Kidney glomerular epithelial cell (primary cell): ENCODE measurements at regions not wholly inside any gene's neighbourhood (a gene's known extent, or its start where the extent isn't known, plus 50 kb on each side); places are given as distances from the start of the nearest gene placed in this dataset.
A peak's percentile ranks its signal among the peaks of the same experiment; 100 is the strongest.

ENCODE experiments used
- DNase-seq: peaks from one replicate; lab custom pipeline; 2025; lab: John Stamatoyannopoulos, UW

DNA sequence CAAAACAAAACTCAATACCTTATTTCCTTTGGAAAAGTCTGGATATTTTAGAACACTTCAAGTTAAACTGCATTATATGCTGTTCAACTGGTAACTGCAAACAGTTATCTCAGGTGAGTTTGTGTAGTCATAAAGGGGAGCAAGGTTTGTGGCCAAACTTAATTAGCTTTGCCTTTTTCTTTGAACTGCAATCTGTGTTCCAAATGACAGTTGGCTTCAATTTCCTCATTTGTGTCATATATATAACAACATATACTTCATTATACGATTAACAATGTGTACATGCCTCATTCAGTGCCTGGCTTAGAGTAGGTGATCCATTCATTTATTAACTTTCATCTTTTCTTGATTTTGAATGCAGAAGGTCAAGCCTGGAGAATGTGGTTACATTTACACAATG lies 55.8 kb downstream of the KCNE4 start:
- DNase-seq = peak; percentile 37

DNA sequence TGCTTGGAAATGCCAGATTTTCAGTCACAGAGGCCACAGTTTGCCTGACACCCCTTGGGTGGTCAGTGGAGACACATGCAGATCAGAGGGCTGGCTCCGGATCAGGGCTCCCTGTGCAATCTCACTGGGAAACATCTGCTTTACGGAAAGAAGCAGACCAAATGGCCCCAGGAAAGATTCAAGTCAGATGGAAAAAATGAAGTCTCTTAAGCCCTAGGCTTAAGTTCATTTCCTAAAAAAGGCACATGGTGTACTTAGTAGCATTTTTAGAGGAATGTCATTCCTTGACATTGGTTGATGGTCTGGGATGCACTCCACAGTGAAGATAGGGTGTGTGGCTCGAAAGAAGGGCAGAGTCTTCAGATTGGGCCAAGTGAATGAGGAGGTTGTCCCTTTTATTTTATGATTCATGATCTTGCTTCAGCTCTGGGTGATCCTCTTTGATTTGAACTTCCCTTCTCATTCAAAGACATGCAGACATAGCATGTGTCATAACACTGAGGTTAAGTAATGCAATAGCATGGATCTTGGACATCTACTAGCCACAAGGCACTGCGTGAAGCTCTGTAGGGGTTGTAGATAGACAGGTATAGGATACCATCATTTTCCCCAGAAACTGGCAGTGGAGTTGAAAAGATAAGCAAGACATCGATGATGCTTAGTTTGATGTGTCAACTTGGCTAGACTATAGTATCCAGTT lies 56.5 kb downstream of the KCNE4 start:
- no peak for DNase-seq

DNA sequence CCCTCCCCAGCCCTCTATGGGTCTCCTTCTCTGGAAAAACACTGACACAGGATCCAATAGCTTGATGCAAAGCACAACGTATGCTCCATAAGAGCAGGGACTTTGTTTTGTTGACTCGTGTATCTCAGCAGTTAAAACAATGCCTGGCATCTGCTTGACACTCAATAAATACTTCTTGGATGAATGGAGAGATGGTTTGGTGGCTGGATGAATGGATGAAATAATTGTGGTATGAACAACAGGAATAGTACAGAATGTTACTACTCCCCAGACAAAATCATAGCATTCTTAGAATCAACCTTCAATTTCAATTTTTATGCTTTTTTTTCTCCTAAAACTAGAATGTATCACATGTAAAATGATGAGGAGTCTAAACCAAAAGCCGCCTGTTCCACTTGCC lies 57.4 kb downstream of the KCNE4 start:
- peak; percentile 49 for DNase-seq

DNA sequence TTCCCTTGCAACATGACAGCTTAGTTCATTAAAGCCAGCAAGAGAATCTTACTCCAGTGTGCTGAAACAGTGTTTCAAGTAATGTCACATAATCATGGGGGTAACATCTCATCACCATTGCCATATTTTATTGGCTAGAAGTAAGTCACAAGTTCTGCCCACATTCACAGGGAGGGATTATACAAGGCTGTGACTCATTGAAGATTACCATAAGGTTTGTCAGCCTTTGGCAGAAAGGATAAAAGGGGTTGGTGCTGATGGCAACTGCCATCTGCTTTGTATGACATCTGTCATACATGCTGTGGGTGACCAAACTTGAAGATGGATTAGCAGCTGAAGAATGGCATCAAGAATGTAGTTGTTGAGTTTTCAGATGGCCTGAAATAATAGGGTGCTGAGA lies 61.2 kb downstream of the KCNE4 start:
- no peak for DNase-seq

DNA sequence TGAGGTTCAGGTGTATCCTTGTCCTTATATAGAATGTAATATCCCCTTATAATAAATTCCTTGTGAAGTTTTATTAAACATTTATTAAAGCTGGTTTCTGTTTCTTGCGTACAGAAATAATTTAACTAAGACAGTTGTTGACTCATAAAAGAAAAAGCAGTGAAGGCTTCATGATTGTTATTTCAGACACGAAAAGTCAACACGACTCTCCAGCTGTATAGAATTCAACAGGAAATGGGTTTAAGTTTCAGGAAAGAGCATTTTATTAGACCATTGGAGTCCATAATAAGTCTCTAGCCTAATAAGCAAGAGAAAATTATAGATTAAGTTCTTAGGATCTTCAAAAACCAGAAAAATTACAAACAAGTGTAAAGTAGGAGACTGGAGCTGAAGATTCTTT lies 62.2 kb downstream of the KCNE4 start:
- DNase-seq = no peak

DNA sequence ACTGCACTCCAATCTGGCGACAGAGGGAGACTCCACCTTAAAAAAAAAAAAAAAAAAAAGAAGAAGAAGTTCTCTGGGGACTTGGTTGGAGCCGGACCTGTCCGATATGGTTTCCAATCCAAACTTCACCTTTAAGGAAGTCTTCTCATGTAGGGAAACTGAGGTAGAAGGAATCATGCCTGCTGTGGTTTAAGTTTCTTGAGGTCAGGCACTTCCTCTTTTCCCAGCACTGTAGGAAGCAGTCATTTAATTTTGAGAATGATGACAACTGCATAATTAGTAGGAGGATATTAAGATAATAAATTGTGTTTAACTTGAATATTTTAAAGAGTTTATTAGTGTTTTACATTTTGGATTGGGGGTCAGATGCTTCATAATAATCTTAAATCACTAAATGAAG lies 62.9 kb downstream of the KCNE4 start:
- no peak for DNase-seq

DNA sequence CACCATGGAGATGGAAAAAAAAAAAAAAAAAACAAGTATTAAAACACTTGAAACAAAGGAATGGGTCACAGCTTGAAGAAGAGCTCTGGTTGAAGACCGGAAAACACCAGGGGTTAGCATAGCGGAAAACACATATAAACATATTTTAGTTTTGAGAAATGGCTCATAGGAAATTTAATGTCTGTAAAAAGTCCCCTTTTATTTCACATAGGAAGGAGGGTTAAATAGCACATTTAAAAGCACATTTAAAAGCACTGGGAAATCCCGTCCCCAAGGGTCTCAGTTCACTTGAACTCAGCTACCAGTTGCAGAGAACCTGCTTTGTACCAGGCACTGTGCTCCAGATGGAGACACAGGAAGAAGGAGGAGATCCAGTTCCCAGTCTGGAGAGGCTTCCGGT lies 65.5 kb downstream of the KCNE4 start:
- no peak for DNase-seq

DNA sequence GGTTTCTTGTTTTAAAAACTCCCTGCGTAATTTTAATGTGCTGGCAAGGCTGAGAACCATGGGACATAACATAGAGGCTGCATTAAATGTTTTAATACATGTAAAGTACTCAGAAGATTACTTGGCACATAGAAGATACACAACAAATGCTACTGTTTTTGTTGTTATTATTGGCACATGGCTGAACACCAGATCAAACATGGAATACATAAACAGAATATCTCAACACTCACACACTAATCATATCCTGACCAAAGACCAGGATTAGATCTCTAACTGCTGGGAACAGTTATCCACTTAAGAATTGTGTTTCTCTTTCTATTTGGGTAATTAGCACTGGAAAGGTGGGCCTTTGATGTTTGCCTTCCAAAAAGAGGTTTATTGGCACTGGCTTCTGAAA lies 69.3 kb downstream of the KCNE4 start:
- no peak for DNase-seq

DNA sequence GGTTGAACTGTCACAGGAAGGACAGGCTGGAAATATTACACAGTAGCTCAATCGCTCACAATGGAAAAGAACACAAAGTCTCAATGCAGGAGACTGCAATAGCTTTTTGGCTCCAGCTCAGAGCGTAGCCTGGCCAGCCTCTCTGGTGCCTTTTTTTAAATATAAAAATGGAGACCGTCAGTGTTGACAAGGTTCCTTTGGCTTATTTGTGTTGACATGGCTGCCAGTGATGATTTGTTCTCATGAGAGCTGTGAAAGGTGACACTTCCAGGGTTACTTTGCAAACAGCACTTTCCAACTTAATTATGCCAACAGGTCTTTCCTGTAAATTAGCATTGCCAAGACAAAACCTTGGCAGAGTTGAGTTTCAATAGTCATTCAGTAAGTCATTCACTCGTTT lies 70.8 kb downstream of the KCNE4 start:
- no peak for DNase-seq

DNA sequence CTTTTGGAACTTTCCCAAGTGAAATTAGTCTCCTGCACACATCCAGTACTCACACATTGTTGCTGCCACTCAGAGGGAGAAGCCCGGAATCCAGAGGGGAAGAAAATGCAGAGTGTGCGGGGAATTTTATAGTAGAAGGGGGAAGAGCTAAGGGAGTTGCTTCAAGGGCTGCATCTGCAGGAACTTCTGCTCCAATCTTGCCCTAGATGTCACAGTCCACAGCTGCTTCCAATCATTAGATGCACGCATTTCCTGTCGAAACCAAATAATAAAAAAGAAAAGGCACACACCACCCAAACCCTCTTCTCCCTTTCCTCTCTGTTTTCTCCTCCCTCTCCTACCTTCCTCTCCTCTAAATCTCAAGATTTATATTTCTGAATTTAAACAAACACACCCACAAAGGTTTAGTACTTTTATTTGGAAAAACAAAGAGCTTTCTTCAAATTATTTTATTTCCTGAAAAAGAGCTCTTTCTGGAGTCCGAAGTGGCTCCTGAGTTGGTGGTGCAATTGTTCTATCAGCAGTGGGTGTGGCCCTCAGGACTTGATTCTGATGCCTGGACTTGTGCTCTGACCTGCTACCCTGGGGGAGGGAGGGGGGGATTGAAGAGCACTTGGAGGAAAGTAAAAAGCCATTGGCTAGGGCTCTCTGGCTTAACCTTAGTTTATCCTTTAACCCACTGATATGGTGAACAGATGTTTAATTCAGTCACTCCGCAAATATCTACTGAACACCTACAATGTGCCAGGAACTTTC lies 72.0 kb downstream of the KCNE4 start:
- DNase-seq = no peak

DNA sequence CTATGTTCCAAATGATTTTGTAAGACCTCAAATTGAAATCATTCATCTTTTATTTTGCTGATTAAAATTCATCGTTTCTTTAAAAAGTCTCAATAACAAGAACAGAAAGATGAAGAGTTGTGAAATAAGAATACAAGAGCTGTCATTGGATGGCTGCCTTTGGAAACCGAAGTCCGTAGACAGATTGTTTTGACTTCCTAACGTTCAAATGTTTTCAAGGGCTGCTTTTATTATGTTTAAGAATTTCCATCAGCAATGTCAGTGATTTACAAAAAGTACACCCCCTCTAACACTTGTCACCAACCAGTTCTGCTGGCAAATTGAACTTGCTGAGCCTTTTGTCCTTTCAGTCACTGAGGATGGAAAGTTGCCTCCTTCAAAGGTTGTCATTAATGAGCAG lies 89.6 kb downstream of the KCNE4 start:
- DNase-seq = no peak

DNA sequence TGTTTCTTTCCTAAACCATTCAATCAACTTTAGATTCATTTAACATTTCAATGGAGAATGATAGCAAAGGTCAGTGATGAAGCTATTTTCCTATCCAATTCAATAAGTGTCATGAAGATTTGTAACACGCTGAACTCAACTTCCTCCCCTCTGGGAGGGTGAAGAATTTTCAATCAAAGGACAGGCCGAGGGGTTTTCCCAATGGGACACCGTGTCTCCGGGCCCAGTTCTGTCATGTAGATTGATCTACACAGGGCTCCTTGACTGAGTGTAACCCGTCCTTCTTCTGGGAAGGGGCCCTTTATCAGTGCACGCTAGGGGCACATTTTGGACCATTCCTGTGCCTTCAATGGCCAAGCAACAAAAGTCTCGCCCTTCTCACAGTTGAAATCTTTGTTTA lies 90.1 kb downstream of the KCNE4 start:
- no peak for DNase-seq

DNA sequence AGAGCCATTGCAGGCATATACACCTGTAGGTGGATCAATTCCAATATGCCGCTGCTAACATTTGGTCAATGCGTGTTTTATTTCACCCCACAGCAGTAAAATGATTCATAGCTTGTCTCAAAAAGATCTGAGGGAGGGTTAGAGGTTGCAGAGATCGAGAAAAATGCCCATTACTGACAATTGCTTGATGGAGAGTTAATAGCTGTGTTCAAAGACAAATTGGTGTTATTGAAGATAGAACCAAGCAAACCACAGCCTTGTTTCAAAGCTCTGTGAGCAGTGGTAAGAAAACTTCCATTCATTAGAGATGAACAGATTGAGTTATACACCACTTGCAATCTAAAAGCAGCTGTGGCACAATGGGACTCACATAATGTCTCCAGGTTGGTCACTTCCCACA lies 95.4 kb downstream of the KCNE4 start:
- DNase-seq = no peak

DNA sequence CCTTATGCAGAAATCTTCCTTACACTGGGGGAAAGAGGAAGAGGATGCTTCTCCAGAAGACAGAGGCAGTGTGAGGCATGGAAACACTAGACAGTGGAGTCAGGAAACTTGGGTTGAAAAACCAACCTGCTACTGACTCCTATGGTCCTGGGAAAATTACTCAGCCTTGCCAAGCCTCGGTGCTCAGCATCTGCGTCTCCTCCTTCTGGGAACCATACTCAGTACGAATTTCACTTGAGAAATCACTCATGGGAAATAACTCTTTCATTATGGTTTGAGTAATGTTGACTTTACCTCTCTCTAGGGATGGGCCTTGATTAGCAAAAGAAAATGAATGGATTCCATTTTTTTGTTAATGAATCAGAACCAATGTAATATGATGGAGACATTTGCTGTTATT lies 96.5 kb downstream of the KCNE4 start:
- no peak for DNase-seq

DNA sequence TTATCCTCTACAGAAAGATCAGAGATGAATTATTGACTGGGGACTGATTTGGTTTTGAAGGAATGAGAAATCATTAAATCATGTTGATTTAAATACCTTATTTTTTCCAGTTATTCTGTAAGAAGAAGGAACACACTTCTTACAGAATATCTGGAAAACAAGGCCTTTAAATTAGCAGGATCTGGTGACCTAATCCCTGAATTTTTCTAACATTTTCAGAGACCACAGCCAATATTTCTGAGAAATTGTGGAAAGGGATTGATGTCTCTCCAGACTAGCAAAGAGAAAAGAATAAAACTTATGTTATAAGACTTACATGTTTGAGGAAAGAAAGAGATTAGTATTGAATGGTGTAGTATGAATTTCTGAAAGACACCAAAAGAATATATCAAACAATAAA lies 104.0 kb downstream of the KCNE4 start:
- DNase-seq = no peak

DNA sequence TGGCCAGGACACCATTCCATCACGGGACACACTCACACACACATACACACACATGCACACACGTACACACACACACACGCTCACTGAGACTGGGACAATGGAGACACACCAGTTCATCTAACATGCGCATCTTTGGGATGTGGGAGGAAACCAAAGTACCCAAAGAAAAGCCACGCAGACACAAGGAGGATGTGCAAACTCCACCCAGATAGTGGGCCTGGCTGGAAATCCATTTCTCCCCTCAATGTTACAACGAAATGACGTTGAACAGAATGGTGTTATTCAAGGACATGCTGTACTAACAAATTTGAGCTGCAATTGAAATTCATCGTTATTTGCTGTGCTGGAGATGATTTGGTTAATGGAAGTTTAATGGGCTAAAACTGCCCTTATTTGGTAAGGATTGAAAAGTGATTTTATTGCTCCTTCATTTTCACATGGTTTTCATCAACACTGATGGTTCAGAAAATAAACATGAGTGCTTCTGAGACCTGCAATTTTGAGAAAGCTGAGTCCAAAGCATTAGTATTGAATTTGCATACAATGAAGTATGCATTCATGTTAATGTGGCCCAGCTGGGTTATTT lies 110.0 kb downstream of the KCNE4 start:
- no peak for DNase-seq

DNA sequence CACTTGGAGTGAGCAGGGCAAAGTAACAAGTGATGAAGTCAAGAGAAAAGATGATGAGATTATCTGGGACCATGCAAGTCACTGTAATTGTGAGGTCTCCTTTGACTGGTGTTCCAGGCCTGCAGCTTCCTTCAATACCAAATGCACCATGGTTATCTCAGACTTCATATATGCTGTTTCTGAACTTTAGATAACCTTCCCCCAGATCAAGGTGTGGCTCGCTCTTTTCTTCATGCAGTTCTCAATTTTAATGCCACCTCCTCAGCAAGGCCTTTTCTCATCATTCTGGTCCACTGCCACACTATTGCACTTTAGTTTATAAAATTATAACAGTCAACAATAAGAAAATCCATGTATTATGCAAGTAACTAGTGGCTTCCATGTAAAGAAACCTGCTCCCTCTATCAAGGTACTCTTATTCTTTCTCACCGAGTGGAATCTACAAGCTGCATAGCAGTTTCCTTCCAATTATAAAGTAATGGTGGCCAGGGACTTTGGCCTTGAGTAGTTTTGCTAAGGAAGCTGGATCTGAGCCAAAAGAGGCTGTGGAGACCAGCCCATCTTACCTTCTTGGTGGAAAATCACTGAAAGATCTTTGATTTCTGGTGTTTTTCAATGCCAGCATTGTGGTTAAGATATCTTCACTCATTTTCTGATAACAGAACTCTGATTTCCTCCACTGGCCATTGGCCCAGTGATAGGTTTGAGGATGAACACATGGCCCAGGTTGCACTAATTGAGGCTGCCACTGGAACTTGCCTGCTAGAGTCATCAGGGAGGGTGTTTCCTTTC lies 113.6 kb downstream of the KCNE4 start:
- DNase-seq = no peak

DNA sequence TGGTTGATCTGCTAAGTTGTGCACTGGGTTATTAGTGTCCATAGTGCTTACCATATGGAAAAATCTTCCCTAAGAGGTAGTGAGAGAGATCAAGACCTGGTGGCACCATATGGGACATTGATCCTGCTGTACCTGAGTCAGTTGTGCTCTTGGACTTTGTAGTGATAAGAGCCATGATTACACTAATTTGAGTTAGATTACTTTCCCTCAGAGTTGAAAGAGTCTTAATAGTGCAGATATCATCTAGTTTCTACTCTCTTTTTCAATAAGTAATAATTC lies 114.2 kb downstream of the KCNE4 start:
- no peak for DNase-seq

DNA sequence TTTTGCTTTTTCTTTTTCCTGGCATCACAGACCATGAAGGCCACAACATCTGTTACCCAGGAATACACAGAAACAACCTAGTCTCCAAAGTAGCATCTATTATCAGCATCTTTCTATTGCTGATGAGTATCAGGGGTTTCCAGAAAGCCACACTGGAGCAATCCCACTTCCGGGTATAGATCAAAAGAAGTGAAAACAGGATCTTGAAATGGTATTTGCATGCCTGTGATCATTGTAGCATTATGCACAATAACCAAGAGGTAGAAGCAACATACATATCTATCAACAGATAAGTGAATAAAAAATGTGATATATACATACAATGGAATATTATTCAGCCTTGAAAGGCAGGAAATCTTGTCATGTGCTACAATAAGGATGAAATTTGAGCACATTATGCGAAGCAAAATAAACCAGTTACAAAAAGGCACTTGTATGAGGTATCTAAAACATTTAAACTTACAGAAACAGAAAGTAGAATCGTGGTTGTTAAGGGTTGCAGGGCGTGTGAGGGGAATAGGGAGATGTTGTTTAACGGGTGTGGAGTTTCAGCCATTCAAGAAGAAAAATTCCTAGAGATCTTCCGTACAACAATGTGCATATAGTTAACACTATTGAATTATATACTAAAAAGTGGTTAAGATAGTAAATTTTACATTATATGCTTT lies 115.1 kb downstream of the KCNE4 start:
- DNase-seq = no peak

DNA sequence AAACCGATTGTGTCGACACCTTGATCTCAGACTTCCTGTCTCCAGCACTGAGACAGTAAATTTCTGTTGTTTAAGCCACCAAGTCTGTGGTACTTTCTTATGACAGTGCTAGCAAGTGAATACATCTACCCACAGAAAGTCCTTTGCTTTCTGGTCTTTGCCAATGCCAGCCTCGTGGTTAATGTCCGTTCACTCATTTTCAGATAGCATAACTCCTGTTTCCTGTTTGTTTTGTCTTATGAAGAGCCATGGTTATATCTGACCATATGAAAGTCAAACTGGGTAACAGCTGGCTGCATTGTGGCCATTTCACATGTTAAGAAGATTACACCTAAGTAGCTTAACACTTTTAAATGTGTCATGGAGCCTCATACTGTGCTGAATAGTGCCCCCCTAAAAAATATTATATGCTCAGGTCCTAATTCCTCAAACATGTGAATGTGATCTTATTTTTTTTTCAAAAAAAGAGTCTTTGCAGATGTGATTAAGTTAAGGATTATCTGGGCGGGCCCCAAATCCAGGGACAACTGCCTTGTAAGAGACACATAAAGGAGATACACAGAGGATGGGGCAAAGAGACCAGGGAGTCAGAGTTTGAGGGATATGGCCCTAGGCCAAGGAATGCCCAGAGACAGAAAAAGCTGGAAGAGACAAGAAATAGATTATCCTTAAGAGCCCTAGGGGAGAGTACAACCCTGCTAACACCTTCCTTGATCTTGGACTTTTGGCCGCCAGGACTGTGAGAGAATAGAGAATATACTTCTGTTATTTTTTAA lies 118.0 kb downstream of the KCNE4 start:
- DNase-seq = no peak

DNA sequence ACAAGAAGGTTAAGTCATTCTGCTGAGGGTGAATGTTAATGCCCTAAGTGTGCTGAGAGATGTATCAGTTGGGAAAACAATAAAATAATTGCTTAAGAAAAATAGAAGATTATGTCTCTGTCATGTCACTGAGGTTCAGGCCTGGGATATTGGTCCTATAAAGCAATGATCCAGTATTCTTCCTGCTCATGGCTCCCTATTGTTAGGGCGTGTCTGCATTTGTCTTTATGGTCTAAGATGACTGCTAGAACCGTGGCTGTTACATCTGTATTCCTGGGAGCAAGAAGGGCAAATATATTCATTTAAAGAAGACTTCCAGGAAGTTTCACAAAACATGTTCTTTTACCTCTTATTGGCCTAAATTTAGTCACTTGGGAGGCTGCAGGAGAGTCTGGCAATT lies 125.0 kb downstream of the KCNE4 start:
- DNase-seq = no peak

DNA sequence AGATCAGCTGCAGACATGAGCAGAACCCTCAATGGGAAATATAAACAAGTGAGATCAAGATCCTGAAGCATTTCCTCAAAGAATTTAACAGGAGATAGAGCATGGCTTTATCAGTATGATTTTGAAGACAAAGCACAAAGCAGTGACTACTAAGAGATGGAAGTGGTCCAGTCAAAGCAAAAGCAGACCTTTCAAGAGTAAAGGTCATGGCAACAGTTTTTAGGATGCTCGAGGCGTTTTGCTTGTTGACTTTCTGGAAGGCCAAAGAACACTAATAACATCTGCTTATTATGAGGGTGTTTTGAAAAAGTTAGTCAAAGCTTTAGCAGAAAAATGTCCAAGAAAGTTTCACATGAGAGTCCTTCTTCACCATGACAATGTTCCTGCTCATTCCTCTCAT lies 128.5 kb downstream of the KCNE4 start:
- DNase-seq = no peak
